Gastroesophageal sphincter (tissue), 2 donors: ENCODE measurements at regions not wholly inside any gene's neighbourhood (a gene's known extent, or its start where the extent isn't known, plus 50 kb on each side); places are given as distances from the start of the nearest gene placed in this dataset.

ENCODE experiments used
- EP300 ChIP-seq: sonication (generic); formaldehyde crosslinking; IDR thresholded peaks from one replicate; pipeline ENCODE4 v1.6.1; 2017; ENCODE audit warnings: antibody characterized with exemption, mild to moderate bottlenecking
- POLR2A ChIP-seq, 2 donors: fragments of 450-650 bp; IDR thresholded peaks; one replicate each; pipeline ENCODE4 v1.6.1; 2017; ENCODE audit warnings: antibody characterized with exemption in 2 of 2, mild to moderate bottlenecking in 2 of 2, moderate library complexity in 1 of 2

DNA sequence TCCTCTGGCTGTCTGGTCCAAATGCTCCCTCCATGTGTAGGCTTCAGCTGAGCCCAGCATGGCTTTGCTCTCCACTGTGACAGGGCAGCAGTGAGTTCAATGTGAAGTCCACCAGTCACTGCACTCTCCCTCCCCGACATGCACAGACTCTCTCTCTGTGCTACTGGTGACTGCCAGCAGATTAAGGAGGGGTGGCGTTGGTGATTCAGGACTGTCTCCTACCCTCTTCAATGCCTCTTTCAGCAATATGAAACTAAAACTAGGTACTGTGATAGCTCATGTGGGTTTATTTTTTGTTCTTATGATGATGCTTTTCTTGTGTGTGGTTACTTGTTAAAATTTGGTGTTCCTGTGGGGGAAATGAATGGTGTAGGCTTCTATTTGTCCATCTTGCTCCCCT is 201.0 kb upstream of the RBMS1 start:
- no peak for TF ChIP-seq EP300
- no peak for TF ChIP-seq POLR2A (IDR thresholded peaks at IDR 0.05)
